Kidney (tissue), 13 donors: ENCODE measurements at regions not wholly inside any gene's neighbourhood (a gene's known extent, or its start where the extent isn't known, plus 50 kb on each side); places are given as distances from the start of the nearest gene placed in this dataset.
"Not testable (repeated sequence)": the region's sequence is repeated elsewhere in the genome, so short reads cannot be mapped to it uniquely, and the experiment has no call there.

Experiments
- DNase-seq, 5 donors: peaks; one replicate each; pipeline ENCODE4 v3.0.0-alpha.2; 2013 to 2020
- FAIRE-seq: peaks from 2 replicates; lab custom pipeline; 2012; peaks lifted over from hg19 to GRCh38; lab: Jason Lieb, UNC
- H3K27ac ChIP-seq, 2 donors: one replicate each; pipeline ENCODE4 v1.7.0; 2013; ENCODE audit warnings: low read depth in 2 of 2, low read length in 2 of 2, inconsistent platforms in 1 of 2
- H3K27me3 ChIP-seq: one replicate; pipeline ENCODE4 v1.7.1; 2013; ENCODE audit warnings: low read length, inconsistent platforms; ENCODE audit not compliant: control insufficient read depth, insufficient read depth
- H3K36me3 ChIP-seq, 3 donors: one replicate each; pipeline versions ENCODE4 v1.7.0 to v1.7.1; 2013; ENCODE audit warnings: low read length in 3 of 3, control low read depth in 1 of 3, inconsistent platforms in 1 of 3; ENCODE audit not compliant: insufficient read depth in 3 of 3, control insufficient read depth in 2 of 3
- H3K4me1 ChIP-seq, 3 donors: one replicate each; pipeline versions ENCODE4 v1.7.0 to v1.7.1; 2013; ENCODE audit warnings: low read length in 3 of 3, inconsistent platforms in 1 of 3, low read depth in 1 of 3; ENCODE audit not compliant: control insufficient read depth in 2 of 3, insufficient read depth in 2 of 3
- H3K4me3 ChIP-seq, 3 donors: one replicate each; pipeline versions ENCODE4 v1.7.0 to v1.8.1; 2013; ENCODE audit warnings: low read length in 3 of 3, control low read depth in 1 of 3, inconsistent platforms in 1 of 3
- H3K9ac ChIP-seq, 3 donors: one replicate each; pipeline versions ENCODE4 v1.7.0 to v1.7.1; 2013; ENCODE audit warnings: low read length in 3 of 3, control low read depth in 1 of 3, inconsistent platforms in 1 of 3
- H3K9me3 ChIP-seq, 3 donors: one replicate each; pipeline versions ENCODE4 v1.7.0 to v1.7.1; 2013; ENCODE audit warnings: low read length in 3 of 3, control low read depth in 1 of 3, inconsistent platforms in 1 of 3; ENCODE audit not compliant: control insufficient read depth in 2 of 3, insufficient read depth in 1 of 3
- intact Hi-C: fragments of 100-400 bp; cut with DNase I; formaldehyde crosslinking; loops from one replicate; pipeline ENCODE4 v1.11.1; 2022
- TF ChIP-seq, protein P1 (sequence below): IDR thresholded peaks from 3 replicates; pipeline ENCODE4 v1.5.1; 2012; ENCODE audit warnings: mild to moderate bottlenecking, moderate library complexity, borderline replicate concordance; ENCODE audit not compliant: insufficient read depth; ENCODE audit errors: extremely low read depth
- donor health status: control.
- donor health status: control.
- donor health status: control.
- donor health status: control.
- donor health status: control.
- donor health status: DM: yes; HTN: yes; CAD: no.
- donor health status: Normal renal cell carcinoma (clear cell type).

GRCh38 chr1:240722788-240723187 lies 110.8 kb upstream of the GREM2 start:
- H3K9ac ChIP-seq = no peak overlapping the region
- DNase-seq (no peak), FAIRE-seq (no peak)
- H3K4me1 ChIP-seq = no peaks in the 10 kb centered on the region
- no peak overlapping the region for H3K27ac ChIP-seq
- intact Hi-C loops = no loop called here
- no peaks in the 10 kb centered on the region for H3K36me3 ChIP-seq
- H3K27me3 ChIP-seq = no peaks in the 10 kb centered on the region
- no peaks in the 10 kb centered on the region for H3K9me3 ChIP-seq
- TF ChIP-seq, protein P1, sequence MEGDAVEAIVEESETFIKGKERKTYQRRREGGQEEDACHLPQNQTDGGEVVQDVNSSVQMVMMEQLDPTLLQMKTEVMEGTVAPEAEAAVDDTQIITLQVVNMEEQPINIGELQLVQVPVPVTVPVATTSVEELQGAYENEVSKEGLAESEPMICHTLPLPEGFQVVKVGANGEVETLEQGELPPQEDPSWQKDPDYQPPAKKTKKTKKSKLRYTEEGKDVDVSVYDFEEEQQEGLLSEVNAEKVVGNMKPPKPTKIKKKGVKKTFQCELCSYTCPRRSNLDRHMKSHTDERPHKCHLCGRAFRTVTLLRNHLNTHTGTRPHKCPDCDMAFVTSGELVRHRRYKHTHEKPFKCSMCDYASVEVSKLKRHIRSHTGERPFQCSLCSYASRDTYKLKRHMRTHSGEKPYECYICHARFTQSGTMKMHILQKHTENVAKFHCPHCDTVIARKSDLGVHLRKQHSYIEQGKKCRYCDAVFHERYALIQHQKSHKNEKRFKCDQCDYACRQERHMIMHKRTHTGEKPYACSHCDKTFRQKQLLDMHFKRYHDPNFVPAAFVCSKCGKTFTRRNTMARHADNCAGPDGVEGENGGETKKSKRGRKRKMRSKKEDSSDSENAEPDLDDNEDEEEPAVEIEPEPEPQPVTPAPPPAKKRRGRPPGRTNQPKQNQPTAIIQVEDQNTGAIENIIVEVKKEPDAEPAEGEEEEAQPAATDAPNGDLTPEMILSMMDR = no peak
- H3K4me3 ChIP-seq = no peak overlapping the region

DNA sequence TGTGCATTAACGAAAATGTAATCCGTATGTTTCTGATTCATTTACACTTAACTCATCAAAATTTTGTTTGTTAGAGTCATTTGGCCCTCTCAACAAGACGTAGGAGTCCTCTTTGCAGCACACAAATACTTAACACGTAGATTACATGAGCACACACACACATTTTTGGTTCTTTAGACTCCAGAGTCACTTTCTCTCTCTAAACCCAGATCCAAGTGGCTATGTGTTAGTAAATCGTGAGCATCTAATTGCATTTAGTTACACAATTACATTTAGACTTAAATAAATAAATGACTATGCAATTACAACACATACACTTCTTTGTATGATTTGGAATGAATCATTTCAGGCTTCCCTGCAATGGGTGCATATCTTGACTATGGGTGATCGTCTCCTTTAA lies 109.0 kb upstream of the GREM2 start:
- FAIRE-seq = no peak
- TF ChIP-seq, protein P1 = no peak
- intact Hi-C loops = no loop called here

GRCh38 chr1:240719953-240720700 lies 108.2 kb upstream of the GREM2 start:
- Histone ChIP-seq H3K4me1 (no peaks in the 10 kb centered on the region), H3K9me3 (no peaks in the 10 kb centered on the region), H3K9ac (no peak overlapping the region), H3K36me3 (no peaks in the 10 kb centered on the region), H3K4me3 (no peak overlapping the region), H3K27me3 (no peaks in the 10 kb centered on the region), H3K27ac (no peak overlapping the region)
- TF ChIP-seq, protein P1 = no peak
- DNase-seq = no peak
- FAIRE-seq = no peak
- intact Hi-C loops = no loop called here

More for the DNA sequence above, 109.0 kb upstream of the GREM2 start:
- no peaks in the 10 kb centered on the region for H3K27me3 ChIP-seq
- no peak overlapping the region for H3K27ac ChIP-seq
- no peaks in the 10 kb centered on the region for H3K36me3 ChIP-seq
- H3K9me3 ChIP-seq = no peaks in the 10 kb centered on the region
- no peaks in the 10 kb centered on the region for H3K4me1 ChIP-seq
- no peak overlapping the region for H3K4me3 ChIP-seq
- no peak for DNase-seq
- H3K9ac ChIP-seq = no peak overlapping the region

DNA sequence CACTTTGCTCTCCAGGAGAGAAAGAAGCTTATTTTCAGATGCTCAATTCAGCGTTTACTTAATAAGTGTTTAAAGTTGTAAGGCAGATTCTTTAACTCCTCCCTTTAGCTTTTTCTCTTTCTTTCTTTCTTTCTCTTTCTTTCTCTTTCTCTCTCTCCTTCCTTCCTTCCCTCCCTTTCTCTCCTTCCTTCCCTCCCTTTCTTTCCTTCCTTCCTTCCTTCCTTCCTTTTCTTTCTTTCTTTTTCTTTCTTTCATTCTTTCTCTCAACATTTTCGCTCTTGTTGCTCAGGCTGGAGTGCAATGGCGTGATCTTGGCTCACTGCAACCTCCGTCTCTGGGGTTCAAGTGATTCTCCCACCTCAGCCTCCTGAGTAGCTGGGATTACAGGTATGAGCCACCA lies 104.6 kb upstream of the GREM2 start:
- DNase-seq, H3K9me3 ChIP-seq, H3K9ac ChIP-seq, intact Hi-C loops, H3K36me3 ChIP-seq, H3K4me3 ChIP-seq, H3K27me3 ChIP-seq, H3K4me1 ChIP-seq, H3K27ac ChIP-seq, FAIRE-seq: not testable (repeated sequence)
